ENCODE measurements at regions not wholly inside any gene's neighbourhood (a gene's known extent, or its start where the extent isn't known, plus 50 kb on each side); places are given as distances from the start of the nearest gene placed in this dataset.

- DNase-seq, result no peak
Measured at GRCh38 chr5:137567226-137567625, 68.1 kb upstream of the SPOCK1 start.

DNA sequence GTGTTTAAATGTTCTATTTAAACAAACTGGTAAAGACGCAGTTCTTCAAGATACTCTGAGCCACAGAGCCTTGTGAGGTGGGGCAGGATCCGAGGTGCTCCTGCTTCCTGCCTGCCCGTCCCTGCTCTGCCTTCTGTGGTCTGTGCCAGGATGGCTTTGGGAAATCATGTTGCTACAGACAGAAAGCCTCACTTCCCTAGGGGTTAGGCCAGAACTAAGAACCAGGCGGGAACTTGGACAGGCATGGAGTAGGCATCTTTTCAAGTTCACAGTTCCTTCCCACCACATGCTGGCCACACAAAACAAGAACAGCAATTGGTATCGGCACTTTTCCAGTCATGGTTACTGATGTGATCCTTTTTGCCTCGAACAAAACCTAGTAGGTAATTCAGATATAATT lies 67.7 kb upstream of the SPOCK1 start:
- no peak for DNase-seq

DNA sequence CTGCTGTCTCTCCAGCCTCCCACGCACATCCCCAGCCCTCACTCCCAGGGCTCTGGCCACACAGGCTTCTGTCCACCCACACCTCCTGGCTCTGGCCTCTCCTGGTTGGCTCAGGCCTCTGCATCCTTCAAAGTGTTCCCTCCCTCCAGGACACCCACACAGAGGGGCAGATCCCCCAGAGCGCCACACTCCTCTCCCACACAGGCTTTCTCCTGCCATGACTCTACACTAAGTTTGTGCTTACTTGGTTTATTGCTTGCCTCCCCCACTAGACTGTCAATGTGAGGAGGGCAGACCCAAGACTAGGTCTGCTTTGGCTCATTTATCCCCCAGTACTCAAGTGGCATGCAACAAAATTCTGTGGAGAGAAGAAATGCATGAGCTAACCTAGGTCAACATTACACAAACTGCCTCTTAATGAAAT lies 67.0 kb upstream of the SPOCK1 start:
- no peak for DNase-seq

- no peak for DNase-seq
Measured at GRCh38 chr5:137565450-137565849, 66.3 kb upstream of the SPOCK1 start.

DNA sequence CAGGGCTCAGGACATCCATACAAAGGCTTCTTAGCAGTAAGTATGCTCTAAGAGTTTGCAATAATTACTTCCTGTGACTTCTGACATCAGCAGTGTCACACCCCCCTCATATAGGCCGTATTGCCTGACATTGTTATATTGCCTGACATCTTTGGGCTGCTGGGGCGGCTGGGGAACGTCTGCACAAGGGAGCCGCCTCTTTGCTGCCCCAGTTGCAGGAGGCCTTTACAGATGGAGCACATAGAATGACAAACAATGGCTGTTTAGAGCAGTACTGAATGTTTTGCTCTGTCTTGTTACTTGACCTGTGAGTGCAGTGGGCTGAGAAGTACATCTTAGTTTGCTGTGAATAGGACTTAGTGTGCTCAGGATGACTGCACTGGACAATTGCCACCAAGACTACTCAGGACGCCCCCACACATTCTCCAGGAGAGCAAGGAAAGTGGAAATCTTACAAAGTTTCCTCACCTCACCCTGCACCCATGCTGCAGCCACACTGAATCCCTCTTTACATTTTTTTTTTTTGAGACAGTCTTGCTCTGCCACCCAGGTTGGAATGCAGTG lies 65.4 kb upstream of the SPOCK1 start:
- DNase-seq, result no peak

GRCh38 chr5:137563646-137564397 lies 64.7 kb upstream of the SPOCK1 start:
- no peak for DNase-seq

GRCh38 chr5:137563301-137563645 lies 64.1 kb upstream of the SPOCK1 start:
- no peak for DNase-seq

- DNase-seq, result no peak
Measured at GRCh38 chr5:137561608-137562007, 62.5 kb upstream of the SPOCK1 start.

- DNase-seq, result peak; percentile 7
Measured at GRCh38 chr5:137560420-137560819, 61.3 kb upstream of the SPOCK1 start.
